ENCODE measurements at regions not wholly inside any gene's neighbourhood (a gene's known extent, or its start where the extent isn't known, plus 50 kb on each side); places are given as distances from the start of the nearest gene placed in this dataset.
"Not testable (repeated sequence)": the region's sequence is repeated elsewhere in the genome, so short reads cannot be mapped to it uniquely, and the experiment has no call there.

GRCh38 chr22:44561139-44561840, 63.3 kb upstream of the RTL6 start:
- Histone ChIP-seq H4K20me1 (ENCODE audit: insufficient read depth, low read length, poor library complexity, severe bottlenecking) (no peaks in the 10 kb centered on the region), H3K9me2 (replicated peaks; ENCODE audit: low read depth, low read length) (no peaks in the 10 kb centered on the region), H3K4me2 (ENCODE audit: low read depth, low read length, poor library complexity, severe bottlenecking) (no peak overlapping the region), H3K9me3 (ENCODE audit: insufficient read depth, low read depth, low read length) (0 out of 2 replicates have a peak, but pooled peaks cover 6% of the 10 kb centered on the region), H3F3A (ENCODE audit: low read depth) (no peaks in the 10 kb centered on the region), H3K4me1 (ENCODE audit: insufficient read depth, low read length, poor library complexity, severe bottlenecking) (no peaks in the 10 kb centered on the region), H3K9ac (ENCODE audit: low read depth, low read length, poor library complexity, severe bottlenecking) (no peak overlapping the region), H3K27me3 (ENCODE audit: insufficient read depth, low read length, poor library complexity, severe bottlenecking) (no peaks in the 10 kb centered on the region), H2AFZ (ENCODE audit: low read length) (no peak overlapping the region), H3K36me3 (ENCODE audit: insufficient read depth, low read length) (no peaks in the 10 kb centered on the region), H3K4me3 (ENCODE audit: low read length, poor library complexity, severe bottlenecking) (no peak overlapping the region), H3K79me2 (ENCODE audit: insufficient read depth, low read length) (no peaks in the 10 kb centered on the region)
- no peak for TF ChIP-seq EZH2phosphoT487 (IDR thresholded peaks at IDR 0.05; ENCODE audit: borderline replicate concordance)
- no peak for TF ChIP-seq CTCF (conservative IDR thresholded peaks at IDR 0.05; ENCODE audit: low read length)

DNA sequence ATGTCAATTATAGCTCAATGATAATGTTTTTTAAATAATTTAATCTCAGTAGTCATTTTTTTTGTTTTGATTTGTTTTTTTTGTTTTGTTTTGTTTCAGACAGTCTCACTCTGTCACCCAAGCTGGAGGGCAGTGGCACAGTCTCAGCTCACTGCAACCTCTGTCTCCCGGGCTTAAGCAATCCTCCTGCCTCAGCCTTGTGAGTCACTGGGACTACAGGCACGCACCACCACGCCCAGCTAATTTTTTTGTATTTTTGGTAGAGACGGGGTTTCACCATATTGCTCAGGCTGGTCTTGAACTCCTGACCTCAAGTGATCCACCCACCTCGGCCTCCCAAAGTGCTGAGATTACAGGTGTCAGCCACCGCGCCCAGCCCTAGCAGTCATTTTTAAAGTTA, 60.6 kb upstream of the RTL6 start:
- H3K9me2 ChIP-seq (replicated peaks; ENCODE audit: low read depth, low read length) = not testable (repeated sequence)

DNA sequence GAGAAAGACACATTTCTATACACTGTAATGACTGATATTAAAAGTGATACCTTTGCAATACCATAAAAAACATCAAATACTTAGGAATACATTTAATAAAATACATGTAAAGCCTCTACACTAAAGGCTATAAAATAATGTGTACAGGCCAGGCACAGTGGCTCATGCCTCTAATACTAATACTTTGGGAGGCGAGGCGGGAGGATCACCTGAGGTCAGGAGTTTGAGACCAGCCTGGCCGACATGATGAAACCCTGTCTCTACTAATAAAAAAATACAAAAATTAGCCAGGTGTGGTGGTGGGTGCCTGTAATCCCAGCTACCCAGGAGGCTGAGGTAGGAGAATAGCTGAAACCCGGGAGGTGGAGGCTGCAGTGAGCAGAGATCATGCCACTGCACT, 59.8 kb upstream of the RTL6 start:
- H4K20me1 ChIP-seq (ENCODE audit: insufficient read depth, low read length, poor library complexity, severe bottlenecking); H2AFZ ChIP-seq (ENCODE audit: low read length); H3K36me3 ChIP-seq (ENCODE audit: insufficient read depth, low read length); H3K27me3 ChIP-seq (ENCODE audit: insufficient read depth, low read length, poor library complexity, severe bottlenecking); H3K9me2 ChIP-seq (replicated peaks; ENCODE audit: low read depth, low read length); H3K4me2 ChIP-seq (ENCODE audit: low read depth, low read length, poor library complexity, severe bottlenecking); H3K9ac ChIP-seq (ENCODE audit: low read depth, low read length, poor library complexity, severe bottlenecking); H3F3A ChIP-seq (ENCODE audit: low read depth); H3K9me3 ChIP-seq (ENCODE audit: insufficient read depth, low read depth, low read length); H3K4me1 ChIP-seq (ENCODE audit: insufficient read depth, low read length, poor library complexity, severe bottlenecking); H3K79me2 ChIP-seq (ENCODE audit: insufficient read depth, low read length); H3K4me3 ChIP-seq (ENCODE audit: low read length, poor library complexity, severe bottlenecking): not testable (repeated sequence)

More for the DNA sequence above, 60.6 kb upstream of the RTL6 start:
- H3K36me3 ChIP-seq (ENCODE audit: insufficient read depth, low read length); H3K4me1 ChIP-seq (ENCODE audit: insufficient read depth, low read length, poor library complexity, severe bottlenecking); H3F3A ChIP-seq (ENCODE audit: low read depth); H3K9ac ChIP-seq (ENCODE audit: low read depth, low read length, poor library complexity, severe bottlenecking); H3K4me3 ChIP-seq (ENCODE audit: low read length, poor library complexity, severe bottlenecking); H2AFZ ChIP-seq (ENCODE audit: low read length); H3K27me3 ChIP-seq (ENCODE audit: insufficient read depth, low read length, poor library complexity, severe bottlenecking); H4K20me1 ChIP-seq (ENCODE audit: insufficient read depth, low read length, poor library complexity, severe bottlenecking); H3K79me2 ChIP-seq (ENCODE audit: insufficient read depth, low read length); H3K9me3 ChIP-seq (ENCODE audit: insufficient read depth, low read depth, low read length); H3K4me2 ChIP-seq (ENCODE audit: low read depth, low read length, poor library complexity, severe bottlenecking): not testable (repeated sequence)

GRCh38 chr22:44557064-44557748, 59.2 kb upstream of the RTL6 start:
- Histone ChIP-seq H3K36me3 (ENCODE audit: insufficient read depth, low read length) (no peaks in the 10 kb centered on the region), H3K4me3 (ENCODE audit: low read length, poor library complexity, severe bottlenecking) (no peak overlapping the region), H3K9me3 (ENCODE audit: insufficient read depth, low read depth, low read length) (no peaks in the 10 kb centered on the region), H3K4me1 (ENCODE audit: insufficient read depth, low read length, poor library complexity, severe bottlenecking) (no peaks in the 10 kb centered on the region), H3K9ac (ENCODE audit: low read depth, low read length, poor library complexity, severe bottlenecking) (no peak overlapping the region), H3F3A (ENCODE audit: low read depth) (no peaks in the 10 kb centered on the region), H3K27me3 (ENCODE audit: insufficient read depth, low read length, poor library complexity, severe bottlenecking) (no peaks in the 10 kb centered on the region), H2AFZ (ENCODE audit: low read length) (no peak overlapping the region), H3K4me2 (ENCODE audit: low read depth, low read length, poor library complexity, severe bottlenecking) (no peak overlapping the region), H3K9me2 (replicated peaks; ENCODE audit: low read depth, low read length) (no peaks in the 10 kb centered on the region), H3K79me2 (ENCODE audit: insufficient read depth, low read length) (no peaks in the 10 kb centered on the region), H4K20me1 (ENCODE audit: insufficient read depth, low read length, poor library complexity, severe bottlenecking) (no peaks in the 10 kb centered on the region)
- TF ChIP-seq EZH2phosphoT487 (IDR thresholded peaks at IDR 0.05; ENCODE audit: borderline replicate concordance) (no peak), CTCF (conservative IDR thresholded peaks at IDR 0.05; ENCODE audit: low read length) (no peak)

Data from Loucy (cell line).